ENCODE measurements at regions not wholly inside any gene's neighbourhood (a gene's known extent, or its start where the extent isn't known, plus 50 kb on each side); places are given as distances from the start of the nearest gene placed in this dataset.

- TF ChIP-seq ZNF462 (CRISPR knock-in tag; IDR thresholded peaks at IDR 0.05), result no peak
- TF ChIP-seq ZNF331 (CRISPR knock-in tag; IDR thresholded peaks at IDR 0.05; ENCODE audit: low read depth), result no peak
These were observed 214.6 kb upstream of the CTSO start (continued) for GRCh38 chr4:156168288-156168687.

GRCh38 chr4:156158747-156159146, 205.1 kb upstream of the CTSO start:
- no peaks in the 10 kb centered on the region for H3K27me3 ChIP-seq (ENCODE audit: insufficient read depth)
- H3K36me3 Mint-ChIP-seq (ENCODE audit: low read depth), result no peaks in the 10 kb centered on the region
- no peaks in the 10 kb centered on the region for H4K20me1 ChIP-seq (replicated peaks; ENCODE audit: insufficient read depth)
- H3K4me1 Mint-ChIP-seq, result no peaks in the 10 kb centered on the region
- no peaks in the 10 kb centered on the region for H3K79me2 ChIP-seq (replicated peaks; ENCODE audit: insufficient read depth)
- no peak overlapping the region for H3K27ac ChIP-seq (ENCODE audit: low read depth)
- H3K9me2 ChIP-seq (ENCODE audit: insufficient read depth), result no peaks in the 10 kb centered on the region
- no peak overlapping the region for H3K4me3 Mint-ChIP-seq
- no peak overlapping the region for H3K27ac Mint-ChIP-seq
- TF ChIP-seq ETS1 (IDR thresholded peaks at IDR 0.05) (no peak), EZH2 (IDR thresholded peaks at IDR 0.05; ENCODE audit: low read depth, unreplicated experiment) (no peak), JUNB (IDR thresholded peaks at IDR 0.05; ENCODE audit: unreplicated experiment) (no peak), EZH2phosphoT487 (IDR thresholded peaks at IDR 0.05; ENCODE audit: unreplicated experiment) (no peak), ZNF331 (CRISPR knock-in tag; IDR thresholded peaks at IDR 0.05; ENCODE audit: low read depth) (no peak), ZNF114 (CRISPR knock-in tag; IDR thresholded peaks at IDR 0.05) (no peak)
- no peaks in the 10 kb centered on the region for H3K27me3 Mint-ChIP-seq (ENCODE audit: insufficient read depth, low read depth, poor library complexity)
- DNase-seq (ENCODE audit: low spot score) (no peak), ATAC-seq (no peak)
- no peaks in the 10 kb centered on the region for H3K4me1 ChIP-seq (ENCODE audit: insufficient read depth)
- no peak overlapping the region for H3K4me3 ChIP-seq
- H3F3A ChIP-seq (replicated peaks; ENCODE audit: low read depth), result no peaks in the 10 kb centered on the region
- H3K36me3 ChIP-seq (ENCODE audit: insufficient read depth), result no peaks in the 10 kb centered on the region
- H3K4me2 ChIP-seq, result no peak overlapping the region
- H2AFZ ChIP-seq, result no peak overlapping the region
- H3K9me3 Mint-ChIP-seq, result no peaks in the 10 kb centered on the region

Measured in GM23338 (cell line).